K562 (cell line): ENCODE measurements at regions not wholly inside any gene's neighbourhood (a gene's known extent, or its start where the extent isn't known, plus 50 kb on each side); places are given as distances from the start of the nearest gene placed in this dataset.

Experiments used
- CHD7 ChIP-seq: fragments of 200-600 bp; sonication (generic); IDR thresholded peaks from one replicate; pipeline ENCODE4 v1.6.1; 2012; ENCODE audit warnings: mild to moderate bottlenecking, low read depth, low read length, inconsistent platforms
- E2F6 ChIP-seq, 2 experiments: IDR thresholded peaks; 2 replicates each; pipeline ENCODE4 v1.6.1; 2011; ENCODE audit warnings: borderline replicate concordance in 1 of 2, control low read depth in 1 of 2, low read depth in 1 of 2, low read length in 1 of 2, mild to moderate bottlenecking in 1 of 2, mixed read lengths in 1 of 2, moderate library complexity in 1 of 2; ENCODE audit not compliant: insufficient read depth in 1 of 2, insufficient read length in 1 of 2, poor library complexity in 1 of 2, severe bottlenecking in 1 of 2; ENCODE audit errors: extremely low read depth in 1 of 2
- HDAC6 ChIP-seq: IDR thresholded peaks from 2 replicates; pipeline ENCODE4 v1.6.1; 2012; ENCODE audit warnings: low read depth, mild to moderate bottlenecking, control low read depth, inconsistent platforms, low read length, moderate library complexity
- MAX ChIP-seq: sonication (generic); formaldehyde crosslinking; IDR thresholded peaks from 2 replicates; pipeline ENCODE4 v1.9.0; 2022; ENCODE audit warnings: mild to moderate bottlenecking, missing genetic modification reagents
- MYBL2 ChIP-seq, 2 experiments: fragments of 450-650 bp in 1 of 2; sonication (generic) in 1 of 2; formaldehyde crosslinking in 1 of 2; IDR thresholded peaks; 2 replicates each; pipeline versions ENCODE4 v1.6.1 to v1.8.1; 2017 to 2022; ENCODE audit warnings: borderline replicate concordance in 1 of 2, inconsistent platforms in 1 of 2, low read depth in 1 of 2, mild to moderate bottlenecking in 1 of 2, missing genetic modification reagents in 1 of 2, moderate library complexity in 1 of 2
- NRF1 ChIP-seq, 2 experiments: fragments of 450-650 bp; IDR thresholded peaks in 1 of 2; conservative IDR thresholded peaks in 1 of 2; 2 replicates each; pipeline ENCODE4 v1.6.1; 2014; ENCODE audit warnings: mild to moderate bottlenecking in 2 of 2
- SIN3B ChIP-seq: fragments of 450-650 bp; IDR thresholded peaks from 2 replicates; pipeline ENCODE4 v1.6.1; 2017; ENCODE audit warnings: low read depth, mild to moderate bottlenecking, moderate library complexity
- TAF15 ChIP-seq: fragments of 200-400 bp; formaldehyde crosslinking; IDR thresholded peaks from 2 replicates; pipeline ENCODE4 v1.6.1; 2017; ENCODE audit warnings: mild to moderate bottlenecking, low read depth, low read length, moderate library complexity
- ZNF274 ChIP-seq: IDR thresholded peaks from 2 replicates; pipeline ENCODE4 v1.6.1; 2011; ENCODE audit warnings: low read depth, mild to moderate bottlenecking, low read length, moderate library complexity, borderline replicate concordance
- ZNF408 ChIP-seq: fragments of 250-450 bp; sonication (Bioruptor Pico); IDR thresholded peaks from 2 replicates; pipeline ENCODE4 v1.4.0; 2020; ENCODE audit warnings: low read depth, mild to moderate bottlenecking, moderate library complexity

- TF ChIP-seq TAF15 (no peak), CHD7 (no peak), MAX (CRISPR knock-in tag) (no peak), HDAC6 (no peak), E2F6 (IDR thresholded peaks at IDR 0.05; ENCODE audit: borderline replicate concordance in 1 of 2, extremely low read depth in 1 of 2, insufficient read depth in 1 of 2, insufficient read length in 1 of 2, low read depth in 1 of 2, low read length in 1 of 2, poor library complexity in 1 of 2, severe bottlenecking in 1 of 2) (no peak), ZNF408 (CRISPR knock-in tag) (no peak), MYBL2 (IDR thresholded peaks at IDR 0.05; ENCODE audit: low read depth) (no peak), MYBL2 (CRISPR knock-in tag; IDR thresholded peaks at IDR 0.05; ENCODE audit: borderline replicate concordance) (no peak), NRF1 (conservative IDR thresholded peaks at IDR 0.05 in 1 of 2, IDR thresholded peaks at IDR 0.05 in 1 of 2) (no peak), SIN3B (no peak), ZNF274 (no peak)
- TF ChIP-seq, all 486 proteins: peak for 0
Observed at GRCh38 chr9:115213818-115214334, 95.9 kb upstream of the TNC start (continued).
